NCI-H1694 (cell line): ENCODE measurements at regions not wholly inside any gene's neighbourhood (a gene's known extent, or its start where the extent isn't known, plus 50 kb on each side); places are given as distances from the start of the nearest gene placed in this dataset.
"Not testable (repeated sequence)": the region's sequence is repeated elsewhere in the genome, so short reads cannot be mapped to it uniquely, and the experiment has no call there.

Experiments
- DNase-seq: peaks from one replicate; lab custom pipeline; 2025; lab: John Stamatoyannopoulos, UW

DNA sequence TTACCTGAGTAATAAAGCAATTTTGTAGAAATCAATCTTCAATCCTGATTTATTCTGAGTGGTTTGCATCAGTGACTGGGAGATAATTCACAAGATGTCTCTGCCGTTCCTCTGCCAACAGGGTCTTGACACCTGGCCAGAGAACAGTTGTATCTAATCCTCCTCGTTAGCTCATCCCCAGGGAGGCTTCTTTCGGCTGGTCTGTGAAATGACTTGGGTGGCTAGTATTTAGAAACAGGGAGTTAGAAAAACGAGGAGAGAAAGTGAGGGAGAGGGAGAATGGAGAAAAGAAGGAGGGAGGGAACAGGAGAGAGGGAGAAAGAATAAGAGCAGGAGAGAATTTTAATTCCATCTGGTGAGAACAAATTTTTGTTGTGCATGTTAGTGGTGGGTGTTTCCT, 600.2 kb upstream of the TLE4 start:
- no peak for DNase-seq

DNA sequence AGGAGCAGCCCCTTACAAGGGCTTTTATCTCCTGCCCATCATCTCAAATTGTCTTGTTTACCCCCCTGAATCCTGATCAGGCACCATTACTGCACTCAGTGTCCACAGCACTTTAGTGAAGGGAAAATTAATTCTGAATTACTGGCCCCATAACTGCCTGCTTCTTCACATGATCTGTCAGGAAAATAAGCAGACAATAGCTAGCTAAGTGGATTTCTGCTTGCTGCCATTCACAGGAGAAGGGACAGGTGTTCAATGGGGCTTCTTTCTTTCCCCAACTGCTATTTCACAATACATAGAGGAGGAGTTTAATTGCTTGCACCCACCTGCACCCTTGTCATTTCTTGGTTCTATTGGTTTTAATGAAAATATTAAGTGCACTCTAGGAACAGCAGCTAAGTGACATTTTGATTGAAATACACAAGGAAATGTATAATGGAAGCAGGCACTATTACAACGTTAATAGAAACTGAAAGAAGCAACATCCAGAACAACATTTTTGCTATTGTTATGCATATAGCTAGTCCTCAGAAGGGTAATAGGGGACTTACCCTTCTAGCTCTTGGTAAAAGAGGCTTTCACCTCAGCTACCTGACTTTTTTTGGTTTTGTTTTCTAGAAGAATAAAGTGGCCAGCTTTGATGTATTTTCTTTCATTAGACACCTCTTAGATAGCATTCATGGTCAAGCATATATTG, 599.3 kb upstream of the TLE4 start:
- DNase-seq, result no peak

DNA sequence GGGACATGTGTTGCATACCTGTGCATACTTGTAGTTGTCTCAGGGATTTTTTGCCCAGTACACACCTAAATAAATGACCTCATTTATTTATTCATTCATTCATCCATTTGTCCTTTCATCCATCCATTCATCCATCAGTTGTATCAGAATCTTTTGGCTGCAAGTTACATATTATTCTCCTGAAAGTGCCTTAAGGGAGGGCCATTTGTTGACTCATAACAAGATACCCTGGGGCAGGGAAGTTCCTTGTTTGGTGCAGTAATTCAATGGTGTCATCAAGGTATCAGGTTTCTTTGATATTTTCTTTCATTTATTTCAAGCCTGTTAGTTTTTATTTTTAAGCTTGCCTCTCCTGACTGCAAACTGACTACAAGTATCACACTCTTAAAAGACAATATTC, 597.9 kb upstream of the TLE4 start:
- no peak for DNase-seq

DNA sequence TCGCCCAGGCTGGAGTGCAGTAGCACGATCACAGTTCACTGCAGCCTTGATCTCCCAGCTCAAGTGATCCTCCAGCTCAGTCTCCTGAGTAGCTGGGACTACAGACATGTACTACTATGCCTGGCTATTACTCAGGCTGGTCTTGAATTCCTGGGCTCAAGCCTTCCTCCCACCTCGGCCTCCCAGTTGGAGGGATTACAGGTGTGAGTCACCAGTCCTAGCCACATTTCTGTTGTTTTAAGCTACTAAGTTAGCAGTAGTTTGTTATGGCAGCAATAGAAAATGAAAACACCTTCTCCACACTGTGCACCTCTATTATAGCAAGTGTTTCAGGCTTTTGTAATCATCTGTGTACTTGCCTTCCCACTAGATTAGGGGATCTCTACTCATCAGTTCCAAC, 588.9 kb upstream of the TLE4 start:
- no peak for DNase-seq

DNA sequence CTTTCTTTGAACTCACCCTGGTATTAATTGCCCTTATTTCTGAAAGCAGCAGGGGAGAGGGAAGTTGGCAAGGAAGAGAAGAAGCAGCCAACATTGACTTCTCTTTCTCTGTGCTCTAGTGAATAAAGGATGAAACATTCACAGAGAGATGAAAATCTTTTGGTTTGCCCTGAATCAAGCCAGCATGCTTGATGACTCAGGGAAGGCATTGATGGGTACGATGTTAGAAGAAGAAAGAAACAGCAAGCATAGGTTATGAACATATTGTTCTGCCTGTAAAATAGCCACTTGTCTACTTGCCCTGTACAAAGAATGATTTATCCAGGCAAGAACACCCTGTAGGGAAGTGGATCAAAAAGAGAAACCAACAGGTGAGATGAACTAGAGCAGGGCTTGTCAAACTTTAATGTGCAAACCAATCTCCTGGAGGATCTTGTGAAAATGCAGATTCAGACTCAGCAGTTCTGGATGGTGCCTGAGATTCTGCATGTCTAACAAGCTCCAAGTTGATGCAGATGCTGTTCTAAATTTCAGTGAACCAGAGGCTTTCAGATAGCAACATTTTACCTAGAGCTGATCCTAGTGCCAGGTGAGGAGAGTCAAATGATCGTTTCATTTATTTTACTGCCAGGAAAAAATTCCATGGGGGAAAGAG, 586.6 kb upstream of the TLE4 start:
- DNase-seq, result no peak

DNA sequence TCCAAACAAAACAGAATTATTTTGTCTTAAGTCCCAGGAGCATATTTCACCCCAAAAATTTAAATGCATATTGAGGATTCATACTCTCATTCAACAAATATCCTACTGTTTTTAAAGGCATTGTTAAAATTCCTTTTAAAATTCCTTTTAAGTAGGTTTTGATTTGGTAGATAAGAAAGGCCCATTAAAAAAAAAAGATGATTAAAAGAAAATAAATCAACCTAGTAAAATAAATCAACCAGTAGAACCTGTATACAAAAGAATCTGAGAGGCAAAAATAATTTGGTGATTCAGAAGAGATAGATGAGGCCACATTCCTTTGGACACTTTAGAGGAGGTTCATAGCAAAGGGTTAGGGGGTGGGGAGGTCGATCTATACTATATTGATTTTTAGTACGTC, 585.3 kb upstream of the TLE4 start:
- no peak for DNase-seq

DNA sequence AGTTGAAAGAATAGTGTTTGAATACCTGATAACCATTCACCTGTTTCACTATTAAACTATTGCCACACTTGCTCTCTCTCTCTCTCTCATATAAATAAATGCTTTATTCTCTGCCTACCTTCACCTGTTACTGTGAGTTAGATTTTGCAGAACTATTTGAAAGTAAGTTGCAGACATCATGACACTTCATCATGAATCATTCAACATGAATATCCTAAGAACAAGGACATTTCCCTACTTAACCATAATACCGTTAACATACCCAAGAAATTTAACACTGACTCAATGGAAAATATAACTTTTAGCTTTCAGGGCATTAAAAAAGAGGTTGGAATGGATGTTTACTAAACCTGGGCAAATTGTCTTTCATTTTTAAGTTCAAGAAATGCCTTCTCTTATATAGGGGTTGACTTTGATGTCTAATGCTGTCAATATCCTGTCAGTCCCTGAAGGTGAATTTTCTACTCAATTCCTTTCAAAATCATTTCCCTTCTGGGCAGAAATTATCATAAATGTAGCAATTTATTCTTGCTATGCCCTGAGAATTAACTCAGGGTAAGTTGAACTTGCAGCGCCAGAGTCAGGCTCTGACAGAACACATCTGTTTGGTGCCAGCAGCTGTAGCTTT, 582.6 kb upstream of the TLE4 start:
- no peak for DNase-seq

DNA sequence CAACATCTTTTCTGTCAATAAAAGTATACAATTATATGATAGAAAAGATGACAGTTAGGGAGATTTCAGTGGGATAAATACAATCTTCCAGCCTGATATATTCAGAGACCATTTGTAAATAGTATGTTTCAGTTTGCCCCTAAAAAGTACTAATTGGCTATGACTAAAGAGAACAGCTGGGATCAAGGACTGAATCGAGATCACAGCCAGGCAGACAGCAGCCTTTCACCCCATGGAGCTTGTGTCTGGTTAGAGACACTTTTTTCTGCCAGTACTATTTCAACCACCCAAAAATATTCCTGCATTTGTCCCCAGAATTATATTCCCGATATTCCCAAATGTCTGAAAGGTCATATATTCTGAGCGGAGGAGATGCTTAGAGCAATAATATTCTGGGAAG, 577.3 kb upstream of the TLE4 start:
- peak; percentile 38 for DNase-seq

DNA sequence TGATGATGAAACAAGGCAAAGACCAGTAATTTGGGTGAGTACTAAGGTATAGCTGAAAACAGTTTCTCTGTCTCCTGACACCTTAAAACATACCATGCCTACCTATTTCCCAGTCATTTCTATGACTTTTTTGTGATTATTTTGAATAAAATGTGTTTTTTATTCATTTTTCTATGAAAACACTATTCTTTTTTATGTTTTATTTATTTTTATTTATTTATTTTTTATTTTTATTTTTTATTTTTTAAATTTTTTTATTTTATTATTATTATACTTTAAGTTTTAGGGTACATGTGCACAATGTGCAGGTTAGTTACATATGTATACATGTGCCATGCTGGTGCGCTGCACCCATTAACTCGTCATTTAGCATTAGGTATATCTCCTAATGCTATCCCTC, 576.8 kb upstream of the TLE4 start:
- not testable (repeated sequence) for DNase-seq

DNA sequence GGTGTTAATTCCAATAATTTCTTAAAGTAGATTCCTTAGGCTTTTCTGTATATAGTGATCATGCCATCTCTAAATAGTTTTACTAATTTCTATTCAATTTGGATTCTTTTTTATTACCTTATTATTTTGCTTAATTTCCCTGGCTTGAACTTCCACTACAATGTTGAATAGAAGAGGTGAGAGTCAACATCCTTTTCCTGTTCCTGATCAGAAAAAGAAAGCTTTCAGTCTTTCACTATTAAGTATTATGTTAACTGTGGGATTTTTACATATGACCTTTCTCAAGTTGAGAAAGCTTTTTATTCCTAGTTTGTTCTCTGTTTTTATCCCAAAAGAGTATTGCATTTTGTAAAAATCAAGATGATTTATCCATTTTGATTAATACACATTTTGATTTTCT, 574.5 kb upstream of the TLE4 start:
- no peak for DNase-seq

DNA sequence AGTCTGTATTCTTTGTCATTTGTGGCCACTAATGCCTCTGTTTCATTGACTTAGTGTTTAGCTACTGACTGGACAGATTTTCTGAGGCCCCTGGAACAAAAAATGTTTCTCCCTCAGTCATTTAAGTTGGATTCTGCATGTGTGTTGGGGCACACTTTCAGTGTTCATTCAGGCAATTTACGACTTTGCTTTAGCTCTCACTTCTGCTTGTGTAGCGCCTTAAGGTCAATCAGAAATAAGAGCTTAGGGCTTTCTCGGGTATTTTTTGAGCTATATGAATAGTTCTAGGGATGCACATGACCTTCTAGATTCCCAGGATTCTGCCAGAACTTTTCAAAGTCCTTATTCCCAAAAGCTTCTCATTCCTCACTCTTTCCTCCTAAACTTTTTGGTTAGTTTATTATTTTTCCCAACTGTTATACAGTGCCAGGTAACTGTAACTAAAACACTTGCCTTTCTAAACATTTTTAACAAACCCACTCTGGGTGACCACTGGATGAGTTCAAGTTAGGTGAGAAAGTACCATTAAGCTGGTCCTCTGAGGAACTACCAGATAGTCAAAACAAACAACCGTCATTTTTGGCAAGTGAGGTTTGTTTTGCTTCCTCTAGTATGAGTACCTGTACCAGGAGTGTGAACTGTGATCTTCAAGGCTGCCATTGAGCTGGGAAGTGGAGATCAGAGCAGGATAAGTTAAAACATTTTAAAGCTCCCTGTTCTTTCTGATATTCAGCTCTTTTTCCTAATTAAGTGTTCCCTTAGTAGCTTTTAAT, 571.3 kb upstream of the TLE4 start:
- DNase-seq, result no peak

DNA sequence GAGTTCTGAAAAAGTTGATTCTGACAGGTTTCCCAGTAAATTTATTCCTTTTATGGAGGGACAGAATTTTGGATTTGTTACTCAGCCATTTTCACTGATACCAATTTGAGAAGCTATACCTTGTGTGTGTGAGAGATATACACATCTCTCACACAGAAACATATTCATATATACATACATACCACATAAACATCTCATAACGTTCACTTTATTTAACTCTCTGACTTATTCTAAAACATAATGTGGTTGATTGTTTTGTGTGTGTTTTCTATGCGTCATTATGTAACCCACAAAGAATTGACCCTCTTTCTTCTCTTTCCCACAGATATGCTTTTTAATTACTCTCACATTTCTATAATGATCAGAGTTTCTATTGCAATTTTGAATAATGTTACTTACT, 570.8 kb upstream of the TLE4 start:
- no peak for DNase-seq

DNA sequence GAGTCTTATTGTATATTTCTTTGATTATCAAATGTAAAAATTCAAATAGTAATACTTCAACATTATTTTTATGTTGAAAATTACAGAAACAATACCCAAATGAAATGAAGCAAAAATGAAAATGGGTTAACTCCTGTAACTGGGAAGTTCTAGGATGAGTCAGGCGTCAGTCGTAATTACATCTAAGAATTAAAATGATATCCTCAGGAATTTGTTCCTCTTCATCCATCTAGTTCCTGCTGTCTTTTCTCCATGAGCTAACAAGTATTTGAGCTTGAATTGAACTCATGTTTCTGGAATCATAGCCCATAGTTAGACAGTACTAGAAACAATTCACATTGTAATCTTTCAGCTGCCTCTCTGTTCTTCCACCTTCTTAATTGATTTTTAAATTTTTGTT, 568.3 kb upstream of the TLE4 start:
- DNase-seq, result no peak

DNA sequence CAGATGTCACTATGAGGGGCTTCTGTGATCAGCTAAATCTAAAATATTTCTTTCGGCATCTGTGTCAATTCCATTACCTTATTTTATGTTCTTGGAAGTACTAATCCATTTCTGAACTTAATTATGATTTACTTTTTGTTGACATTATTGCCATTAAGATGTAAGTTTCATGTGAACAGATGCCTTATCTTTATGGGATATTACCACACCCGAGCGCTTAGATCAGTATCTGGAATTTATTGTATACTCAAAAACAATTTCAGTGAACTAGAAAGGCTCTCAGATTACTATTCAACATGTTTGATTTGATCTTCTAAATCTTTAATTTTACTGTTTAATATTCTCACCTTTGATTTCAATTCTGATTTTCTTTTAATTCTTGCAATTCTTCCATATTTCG, 567.7 kb upstream of the TLE4 start:
- DNase-seq, result no peak

DNA sequence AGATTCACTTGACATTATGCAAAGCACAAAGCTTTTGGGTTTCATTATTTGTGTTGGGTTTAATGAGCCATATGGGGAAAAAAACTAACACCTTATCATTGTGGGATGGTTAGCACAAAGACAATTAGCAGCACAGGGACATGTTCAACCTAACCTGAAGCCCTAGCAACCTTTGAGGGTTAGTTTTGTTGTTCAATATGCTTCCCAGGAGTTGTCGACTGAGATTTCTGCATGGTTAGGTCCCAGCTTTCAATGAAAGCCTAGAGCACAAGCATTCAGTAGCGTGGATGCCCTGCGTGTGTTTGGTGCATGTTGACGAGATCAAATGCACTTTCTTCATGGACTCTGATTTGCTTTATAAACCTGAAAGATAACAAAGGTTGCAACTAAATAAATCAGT, 565.2 kb upstream of the TLE4 start:
- DNase-seq, result no peak

DNA sequence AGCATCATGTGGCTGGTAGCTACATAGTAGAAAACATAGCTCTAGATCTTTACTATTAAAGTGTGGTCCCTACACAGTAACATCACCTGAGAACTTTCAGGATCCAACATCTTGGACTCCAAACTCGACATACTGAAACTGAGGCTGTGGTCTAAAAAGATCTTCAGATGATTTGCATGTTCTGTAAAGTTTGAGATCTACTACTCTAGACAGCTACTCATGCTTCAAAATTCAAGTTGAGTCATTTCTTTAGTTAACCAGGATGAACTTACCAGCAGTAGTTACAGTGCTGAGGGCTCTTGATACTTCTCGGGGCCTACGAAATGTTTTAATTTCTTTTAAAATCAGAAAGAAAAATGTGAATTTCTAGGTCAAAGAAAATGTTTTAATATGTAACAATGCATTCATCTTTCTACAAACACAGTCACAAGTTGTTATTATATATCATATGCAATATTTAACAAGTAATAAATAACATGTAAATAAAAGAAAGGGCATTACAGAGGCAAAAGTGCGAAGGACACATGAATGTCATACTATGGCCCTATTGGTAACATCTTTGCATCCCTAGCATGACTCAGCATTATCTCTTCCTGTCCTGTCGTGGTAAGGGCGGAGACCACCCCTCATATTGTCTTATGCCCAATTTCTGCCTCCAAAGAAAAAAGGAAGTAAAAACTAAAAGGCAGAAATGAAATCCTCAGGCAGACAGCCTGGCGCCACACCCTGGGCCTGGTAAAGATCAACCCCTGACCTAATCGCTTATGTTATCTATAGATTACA, 563.9 kb upstream of the TLE4 start:
- no peak for DNase-seq

DNA sequence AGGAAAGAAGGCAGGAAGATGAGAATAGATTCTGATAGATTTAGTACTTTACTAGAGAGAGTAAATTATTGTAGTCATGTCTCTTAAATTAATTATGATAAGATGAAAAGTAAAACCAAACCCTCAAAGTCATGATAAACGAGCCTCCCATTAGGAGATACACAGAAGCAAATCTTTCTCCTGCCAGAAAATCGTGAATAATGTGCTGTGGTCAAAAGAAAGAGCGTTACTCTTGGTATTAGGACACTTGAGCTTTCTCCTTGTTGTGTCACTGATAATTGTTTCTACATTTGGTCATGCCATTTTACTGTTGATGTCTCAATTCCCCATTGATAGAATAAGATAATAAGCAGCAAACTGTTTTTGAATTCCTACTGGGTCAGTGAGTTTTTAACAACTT, 562.8 kb upstream of the TLE4 start:
- DNase-seq, result no peak

DNA sequence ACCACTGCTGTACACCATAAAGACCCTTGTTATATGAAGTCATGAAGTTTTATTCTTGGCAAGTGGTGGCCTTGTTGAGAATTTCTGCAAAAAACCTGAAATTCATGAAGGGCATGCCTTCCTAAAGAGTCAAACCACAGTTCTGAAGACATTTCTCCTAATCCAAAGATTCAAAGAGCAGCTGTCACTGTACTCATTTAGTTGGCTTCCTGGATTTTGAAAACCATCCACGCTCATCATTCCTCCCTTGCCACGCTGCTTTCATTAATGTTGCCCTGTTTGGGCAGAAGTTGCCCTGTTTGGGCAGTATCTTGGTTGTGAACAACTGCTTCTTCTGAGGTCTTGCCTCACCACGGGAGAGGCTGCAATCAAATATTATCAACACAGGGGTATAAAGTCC, 560.3 kb upstream of the TLE4 start:
- DNase-seq, result no peak

DNA sequence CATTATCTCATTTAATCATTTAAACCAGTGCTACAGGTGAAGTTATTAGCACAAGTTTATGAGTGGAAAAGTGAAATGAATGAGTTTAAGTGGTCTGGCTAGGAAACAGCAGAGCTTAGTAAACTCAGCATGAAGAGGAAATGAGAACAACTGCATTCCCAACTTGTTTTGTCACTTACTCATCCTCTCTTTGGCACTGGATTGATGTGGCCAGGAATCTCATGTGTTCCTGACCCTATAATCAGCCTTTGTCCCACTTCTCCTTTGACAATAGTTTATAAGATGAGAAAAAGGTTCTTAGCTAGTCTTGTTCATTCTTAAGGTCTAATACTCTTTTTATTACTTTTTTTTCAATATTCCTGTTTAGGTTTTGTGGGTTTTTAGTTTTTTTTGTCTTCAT, 559.2 kb upstream of the TLE4 start:
- DNase-seq, result no peak

DNA sequence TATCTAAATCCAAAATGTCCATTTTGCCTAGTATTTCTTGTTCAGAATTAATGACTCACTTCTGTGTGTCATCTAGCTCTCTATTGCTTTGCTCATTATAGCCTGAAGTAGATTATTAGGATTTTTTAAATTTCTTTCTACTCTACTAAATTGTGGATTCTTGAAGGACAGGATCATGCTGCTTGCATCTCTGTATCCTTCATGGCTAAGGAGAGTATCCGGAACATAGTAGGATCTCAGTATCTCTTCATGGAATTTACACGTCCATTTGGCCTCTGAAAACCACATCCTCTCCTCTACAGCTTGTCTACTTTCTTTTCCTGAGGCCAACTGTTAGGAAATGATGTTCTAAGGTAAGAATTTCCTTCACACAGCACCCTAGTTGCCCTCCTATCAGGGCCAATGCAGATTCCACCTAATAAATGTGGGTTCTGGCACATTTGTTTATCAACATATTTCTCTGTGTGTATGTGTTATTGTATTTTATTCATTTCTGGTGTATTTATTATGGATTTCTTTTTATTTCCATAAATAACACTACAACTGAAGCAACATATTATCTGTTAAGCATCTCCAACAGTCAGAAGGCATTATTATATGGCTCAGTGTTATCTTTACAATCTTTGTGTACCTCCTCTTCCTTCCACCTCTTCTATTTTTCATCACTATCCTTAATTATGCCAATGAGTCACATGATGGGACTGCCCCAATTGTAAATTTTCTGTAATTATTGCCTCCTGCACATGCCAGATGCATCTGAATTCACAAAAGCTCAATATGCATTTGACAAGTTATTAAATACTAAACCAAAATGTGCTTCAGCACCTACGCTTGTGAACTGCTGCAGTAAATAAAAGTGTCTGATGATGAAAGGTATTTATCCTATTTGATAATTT, 557.8 kb upstream of the TLE4 start:
- DNase-seq, result no peak
